D341Med (cell line): ENCODE measurements at regions not wholly inside any gene's neighbourhood (a gene's known extent, or its start where the extent isn't known, plus 50 kb on each side); places are given as distances from the start of the nearest gene placed in this dataset.

Experiments used
- DNase-seq: peaks from one replicate; pipeline ENCODE4 v3.0.0; 2012; ENCODE audit warnings: low spot score

DNA sequence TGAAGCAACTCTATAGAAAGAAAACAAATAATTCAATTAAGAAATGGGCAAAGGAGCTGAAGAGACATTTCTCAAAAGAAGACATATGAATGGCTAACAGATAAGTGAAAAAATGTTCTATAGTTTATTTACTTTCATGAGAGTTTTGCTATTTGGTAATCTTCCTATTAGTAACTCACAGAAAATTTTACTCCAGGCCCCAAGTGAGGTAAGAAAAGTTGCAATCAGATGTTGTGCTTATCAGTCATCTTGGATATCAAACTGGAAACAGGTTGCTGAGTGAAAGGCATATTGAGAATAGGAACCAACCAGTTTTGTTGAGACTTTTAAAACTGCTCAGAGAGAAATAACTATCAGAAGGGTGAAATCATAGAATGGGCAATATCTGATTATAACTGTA, 1179.0 kb upstream of the ACVR2A start:
- DNase-seq = no peak

DNA sequence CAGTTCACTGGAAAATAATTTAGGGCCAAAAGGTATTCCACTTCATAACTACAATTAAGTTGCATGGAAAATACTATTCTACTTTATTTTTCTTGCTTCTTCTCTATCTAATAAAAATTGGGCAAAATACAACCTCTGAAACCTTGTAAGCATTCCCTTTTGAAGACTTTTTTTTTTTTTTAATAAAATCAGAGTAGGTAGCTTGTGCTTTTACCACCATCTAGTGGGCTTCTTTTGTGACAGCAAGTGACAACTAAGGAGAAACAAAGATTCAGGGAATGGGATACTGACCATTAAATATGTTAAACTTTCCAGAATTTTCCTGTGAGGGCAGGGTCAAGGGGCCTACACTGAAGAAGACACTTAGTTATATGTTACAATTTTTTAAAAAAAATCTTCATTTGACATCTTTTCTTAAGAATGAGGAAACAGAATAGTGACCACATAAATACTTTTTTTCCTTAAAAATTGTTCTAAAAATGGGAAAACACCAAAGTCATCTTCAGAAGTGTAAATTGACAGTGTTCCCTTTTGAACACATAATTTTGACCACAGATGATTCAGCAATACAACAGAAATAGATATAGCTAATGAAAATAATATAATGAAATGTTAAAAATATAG, 1183.2 kb upstream of the ACVR2A start:
- peak; percentile 15 for DNase-seq

DNA sequence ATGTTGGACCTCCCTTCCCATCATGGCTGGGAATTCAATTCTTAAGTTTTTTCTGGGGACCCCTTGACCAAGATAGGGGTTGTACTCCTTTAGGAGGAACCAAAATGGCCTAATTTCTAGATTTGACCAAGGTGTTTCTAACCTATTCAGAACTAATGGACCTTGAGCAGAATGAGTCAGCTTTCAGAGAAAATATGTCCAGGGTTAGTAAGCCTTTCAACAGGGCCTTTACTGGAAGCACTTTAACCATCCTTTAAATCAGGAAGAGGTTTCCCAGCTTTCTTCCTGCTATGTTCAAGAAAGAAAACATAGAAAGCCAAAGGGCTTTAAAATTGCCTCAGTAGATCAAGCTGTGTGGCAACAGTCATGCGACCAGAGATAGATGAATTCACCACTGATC, 1184.9 kb upstream of the ACVR2A start:
- DNase-seq = no peak

DNA sequence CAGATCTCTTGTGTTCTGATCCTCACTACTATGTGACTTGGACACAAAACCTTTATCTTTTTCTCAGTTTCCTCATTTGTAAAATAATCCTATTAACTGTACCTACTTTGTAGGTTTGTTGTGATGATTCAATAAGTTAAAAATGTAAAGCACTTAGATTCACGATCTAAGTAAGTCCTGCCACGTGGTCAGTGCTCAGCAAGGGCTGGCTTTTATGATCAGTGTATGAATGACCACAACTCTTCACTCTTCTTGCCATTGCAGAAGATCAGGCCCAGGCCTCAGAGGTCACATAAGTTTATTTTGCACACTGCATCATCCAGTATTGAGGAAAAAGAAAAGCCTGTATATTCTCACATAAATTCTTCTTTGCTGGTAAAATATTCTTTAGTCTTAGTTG, 1192.5 kb upstream of the ACVR2A start:
- no peak for DNase-seq

GRCh38 chr2:146651361-146651760, 1193.5 kb upstream of the ACVR2A start:
- no peak for DNase-seq

- no peak for DNase-seq
Observed at GRCh38 chr2:146642066-146642465, 1202.8 kb upstream of the ACVR2A start.

DNA sequence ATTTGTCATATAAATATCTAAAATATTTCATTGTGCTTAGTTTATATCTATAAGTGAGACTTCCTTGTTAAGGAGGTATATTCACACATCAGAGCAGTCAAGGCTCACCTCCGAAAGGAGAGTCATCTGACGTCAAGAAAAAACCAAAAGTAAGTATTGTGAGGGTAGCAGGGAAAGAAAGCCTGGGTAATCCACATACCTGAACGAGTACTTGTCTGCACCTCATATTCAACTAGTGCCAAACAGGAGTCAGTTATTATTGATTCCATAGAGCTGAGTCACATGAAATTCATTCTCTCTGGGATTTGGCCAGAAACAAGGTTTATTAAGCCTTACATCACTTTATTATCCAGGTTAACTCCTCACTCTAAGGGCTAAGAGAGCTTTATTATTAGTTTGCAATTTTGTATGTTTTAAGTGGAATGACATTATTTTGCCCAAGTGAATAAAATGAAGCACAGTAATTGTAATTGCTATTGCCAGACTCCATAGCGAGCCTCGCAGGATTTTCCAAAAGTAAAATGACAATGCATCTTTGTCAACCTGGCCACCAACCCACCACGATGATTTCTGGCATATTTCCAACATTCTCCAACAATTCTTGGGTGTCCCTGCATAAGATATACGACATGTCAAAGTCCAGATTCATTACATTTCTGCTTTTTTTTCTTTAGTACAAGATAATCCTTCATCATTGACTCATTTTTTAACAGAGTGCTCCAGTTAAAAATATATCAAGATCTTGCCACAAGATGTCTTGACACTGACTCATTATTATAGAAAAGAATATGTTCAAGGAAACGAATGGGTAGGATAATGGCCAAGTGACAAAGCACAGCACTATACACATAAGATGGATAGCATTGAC, 1210.4 kb upstream of the ACVR2A start:
- no peak for DNase-seq

DNA sequence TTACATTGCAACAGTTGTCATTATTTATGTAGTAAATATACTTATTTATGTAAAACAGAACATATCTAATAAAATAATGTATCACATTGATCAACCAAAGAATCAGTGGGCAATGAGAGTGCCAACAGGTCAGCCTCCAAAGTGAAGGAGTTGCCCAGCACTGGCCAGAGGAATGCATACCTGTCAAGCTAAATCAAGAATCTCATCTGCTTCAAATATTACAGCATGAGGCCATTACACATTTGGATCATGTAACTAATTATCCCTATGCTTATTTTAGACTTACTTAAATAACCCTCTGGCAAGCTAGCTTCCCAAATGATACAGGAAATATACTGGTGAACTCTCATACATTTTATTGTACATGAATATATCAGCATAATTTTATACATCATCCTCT, 1211.7 kb upstream of the ACVR2A start:
- no peak for DNase-seq

DNA sequence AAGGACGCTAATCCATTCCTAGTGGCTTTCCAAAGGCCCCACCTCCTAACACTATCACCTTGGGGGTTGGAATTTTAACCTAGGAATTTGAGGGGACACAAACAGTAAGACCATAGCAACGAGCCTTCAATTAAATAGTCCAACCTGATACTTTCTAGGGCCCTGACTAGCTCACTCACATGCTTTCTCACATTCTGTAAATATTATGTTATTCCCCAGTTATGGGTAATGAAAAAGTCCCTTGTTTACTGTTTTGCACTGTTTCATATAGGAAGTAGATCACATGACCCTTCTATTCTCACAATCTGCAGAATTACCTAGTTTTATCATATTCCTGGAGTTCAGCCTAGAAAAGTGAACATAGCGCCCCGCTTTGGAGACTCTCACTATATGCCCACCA, 1212.1 kb upstream of the ACVR2A start:
- no peak for DNase-seq

DNA sequence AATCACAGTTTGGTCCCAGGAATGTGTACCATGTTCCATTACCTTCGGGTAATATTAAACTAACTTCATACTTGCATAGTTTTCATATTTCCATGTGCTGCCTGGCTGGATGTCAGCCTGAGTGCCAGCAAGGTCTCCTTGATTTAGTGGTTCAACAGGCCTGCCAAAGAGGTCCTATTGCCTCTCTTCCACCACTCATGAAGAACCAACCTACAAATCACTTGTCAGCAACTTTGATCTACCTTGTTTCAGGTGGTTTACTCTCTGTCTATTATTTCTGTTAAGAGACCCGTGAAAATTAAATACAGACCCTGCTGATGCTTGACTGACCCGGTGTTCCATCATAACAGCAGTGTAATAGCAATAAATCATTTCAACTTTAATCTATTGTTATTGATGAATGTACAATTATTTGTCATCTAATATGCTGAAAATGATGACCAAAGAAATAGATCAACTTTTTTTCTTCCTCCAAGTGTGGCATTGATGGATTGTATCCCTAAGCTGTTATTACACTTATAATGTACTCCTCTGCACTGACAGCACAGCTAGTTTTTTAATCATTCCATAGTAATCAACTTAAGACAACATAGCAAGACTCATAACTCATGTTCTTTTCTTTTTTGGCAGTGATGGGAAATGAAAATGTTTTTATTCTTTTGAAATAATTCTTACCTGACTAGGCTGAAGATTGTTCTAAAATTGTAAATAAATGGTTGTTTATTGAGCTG, 1220.2 kb upstream of the ACVR2A start:
- DNase-seq = no peak

GRCh38 chr2:146623771-146624170, 1221.1 kb upstream of the ACVR2A start:
- DNase-seq = no peak

DNA sequence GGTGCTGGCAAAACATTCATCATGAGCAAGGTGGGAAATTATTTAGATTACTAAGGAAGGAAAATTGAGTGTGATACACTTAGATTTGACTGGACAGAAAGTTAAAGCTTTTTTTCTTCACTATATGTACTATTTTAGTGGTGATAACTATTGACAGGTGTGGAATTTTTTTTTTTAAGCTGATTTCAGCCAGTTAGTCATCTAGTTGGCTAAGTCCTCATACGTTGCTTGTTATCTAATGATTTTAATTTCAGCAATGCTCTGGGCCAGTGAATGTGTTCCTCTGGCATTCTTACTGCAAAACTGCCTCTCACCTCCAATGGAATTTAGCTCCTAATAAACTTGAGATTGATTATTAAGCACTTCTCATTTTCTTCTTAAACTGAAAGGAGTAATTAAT, 1223.2 kb upstream of the ACVR2A start:
- DNase-seq = no peak

- no peak for DNase-seq
Observed at GRCh38 chr2:146615778-146616177, 1229.1 kb upstream of the ACVR2A start.

GRCh38 chr2:146608490-146608889, 1236.3 kb upstream of the ACVR2A start:
- no peak for DNase-seq

DNA sequence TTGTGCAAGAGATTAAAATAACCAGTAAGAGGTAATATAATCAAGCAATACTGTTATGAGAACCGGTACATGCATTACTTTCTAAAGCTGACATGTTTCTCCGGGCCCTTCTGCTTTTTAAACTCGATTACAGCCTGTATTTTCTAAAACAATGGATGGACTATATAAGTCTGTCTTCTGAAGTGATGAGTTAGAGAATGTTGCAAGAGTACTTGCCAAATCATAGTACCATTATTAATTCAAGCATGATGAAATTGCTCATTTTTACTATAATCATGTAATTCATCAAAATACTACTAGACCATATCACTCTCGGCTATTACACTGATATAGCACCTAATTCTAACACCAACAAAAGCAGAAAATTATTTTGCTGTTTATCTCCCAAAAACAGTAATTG, 1240.3 kb upstream of the ACVR2A start:
- DNase-seq = no peak

DNA sequence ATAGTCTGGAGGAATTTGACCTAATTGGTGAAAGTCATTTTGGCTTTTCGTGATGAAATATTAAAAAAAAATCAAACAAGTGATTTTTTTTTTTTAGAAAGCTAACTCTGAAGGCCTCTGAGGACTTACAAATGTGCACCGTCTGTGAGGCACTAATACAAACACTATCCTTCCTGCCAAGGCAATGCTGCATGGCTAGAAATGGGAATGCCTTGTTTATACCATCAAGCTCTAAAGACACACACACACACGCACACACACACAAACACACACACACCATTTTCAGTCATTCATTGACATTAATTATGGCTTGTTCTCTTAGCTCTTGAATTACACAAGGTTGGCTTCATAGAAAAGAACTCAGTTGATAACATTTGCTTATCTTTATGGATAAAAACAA, 1242.0 kb upstream of the ACVR2A start:
- no peak for DNase-seq

- no peak for DNase-seq
Observed at GRCh38 chr2:146602383-146602782, 1242.4 kb upstream of the ACVR2A start.

DNA sequence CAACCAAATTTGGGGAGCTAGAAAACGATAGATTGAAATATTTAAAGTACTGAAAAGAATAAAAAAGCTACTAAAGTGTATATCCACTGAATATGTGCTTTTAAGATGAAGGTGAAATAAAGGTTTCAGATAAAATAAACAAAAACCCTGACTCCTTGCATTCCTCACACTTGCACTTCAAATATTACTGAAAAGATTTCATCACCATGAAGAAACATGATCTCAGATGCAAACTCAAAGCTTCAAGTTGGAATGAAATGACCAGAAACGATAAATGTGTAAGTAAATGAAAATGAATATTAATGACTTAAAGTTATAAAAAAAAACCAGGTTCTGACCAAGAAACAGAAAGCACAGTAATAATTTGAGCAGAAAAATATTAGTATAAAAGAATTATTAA, 1246.0 kb upstream of the ACVR2A start:
- DNase-seq = no peak

- no peak for DNase-seq
Observed at GRCh38 chr2:146597291-146597690, 1247.5 kb upstream of the ACVR2A start.

DNA sequence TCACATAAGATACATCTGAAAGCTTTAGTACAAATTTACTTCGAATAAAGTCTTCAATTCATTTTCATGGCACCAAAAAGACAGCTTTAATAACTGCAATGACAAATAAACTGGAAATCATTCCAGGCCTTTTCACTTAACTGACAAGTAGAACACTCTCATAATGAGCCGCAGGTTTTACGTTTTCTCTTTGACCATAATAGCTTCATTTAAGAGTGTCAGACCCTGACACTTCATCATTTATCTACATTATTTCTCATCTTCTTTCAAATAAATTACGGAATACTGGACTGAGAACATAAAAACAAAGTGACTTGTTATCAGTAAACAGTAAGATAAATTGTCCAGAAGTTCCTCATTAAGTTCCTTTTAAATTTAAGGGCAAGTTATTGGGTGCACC, 1252.9 kb upstream of the ACVR2A start:
- DNase-seq = no peak

DNA sequence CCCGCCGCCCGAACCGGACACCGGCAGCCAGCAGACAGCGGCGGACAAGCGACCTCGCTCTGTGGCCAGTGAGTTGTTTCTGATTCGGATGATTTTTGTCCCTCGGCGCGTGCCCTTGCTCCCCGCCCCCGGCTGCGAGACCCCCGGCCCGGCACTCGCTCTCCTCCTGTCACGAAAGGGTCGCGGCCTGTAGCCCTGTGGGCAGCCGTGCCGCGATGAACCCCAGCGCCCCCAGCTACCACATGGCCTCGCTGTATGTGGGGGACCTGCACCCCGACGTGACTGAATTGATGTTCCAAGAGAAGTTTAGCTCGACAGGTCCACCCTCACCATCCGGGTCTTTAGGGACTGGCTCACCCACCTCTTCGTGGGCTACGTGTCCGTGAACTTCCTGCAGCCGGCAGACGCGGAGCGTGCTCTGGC, 1257.5 kb upstream of the ACVR2A start:
- DNase-seq = peak; percentile 14

- DNase-seq = no peak
Observed at GRCh38 chr2:146584316-146584715, 1260.5 kb upstream of the ACVR2A start.
